GM21381 (cell line): ENCODE measurements at regions not wholly inside any gene's neighbourhood (a gene's known extent, or its start where the extent isn't known, plus 50 kb on each side); places are given as distances from the start of the nearest gene placed in this dataset.

Experiments
- ATAC-seq: cut with Tn5 transposase; IDR thresholded peaks from one replicate; pipeline ENCODE4 v1.9.1; 2021; ENCODE audit warnings: mild to moderate bottlenecking, moderate library complexity; ENCODE audit not compliant: unreplicated experiment

- ATAC-seq = no peak
Measured at GRCh38 chr9:117858561-117858960, 154.4 kb downstream of the TLR4 start.

- no peak for ATAC-seq
Measured at GRCh38 chr9:117860849-117861248, 156.6 kb downstream of the TLR4 start.

- no peak for ATAC-seq
Measured at GRCh38 chr9:117864385-117865057, 160.3 kb downstream of the TLR4 start.

- no peak for ATAC-seq
Measured at GRCh38 chr9:117868594-117868993, 164.4 kb downstream of the TLR4 start.

GRCh38 chr9:117869287-117869686 lies 165.1 kb downstream of the TLR4 start:
- ATAC-seq = no peak

- ATAC-seq = no peak
Measured at GRCh38 chr9:117869712-117870111, 165.5 kb downstream of the TLR4 start.

- no peak for ATAC-seq
Measured at GRCh38 chr9:117873664-117874063, 169.5 kb downstream of the TLR4 start.

- no peak for ATAC-seq
Measured at GRCh38 chr9:117875886-117876285, 171.7 kb downstream of the TLR4 start.

GRCh38 chr9:117882171-117882570 lies 178.0 kb downstream of the TLR4 start:
- no peak for ATAC-seq

GRCh38 chr9:117886616-117887015 lies 182.4 kb downstream of the TLR4 start:
- ATAC-seq = no peak

- no peak for ATAC-seq
Measured at GRCh38 chr9:117887383-117887782, 183.2 kb downstream of the TLR4 start.

- ATAC-seq = no peak
Measured at GRCh38 chr9:117887941-117888340, 183.7 kb downstream of the TLR4 start.

GRCh38 chr9:117903453-117903852 lies 199.2 kb downstream of the TLR4 start:
- ATAC-seq = no peak

- no peak for ATAC-seq
Measured at GRCh38 chr9:117906763-117907162, 202.6 kb downstream of the TLR4 start.

- ATAC-seq = no peak
Measured at GRCh38 chr9:117907420-117907819, 203.2 kb downstream of the TLR4 start.

- no peak for ATAC-seq
Measured at GRCh38 chr9:117916291-117916690, 212.1 kb downstream of the TLR4 start.

GRCh38 chr9:117917873-117918272 lies 213.7 kb downstream of the TLR4 start:
- ATAC-seq = no peak

- ATAC-seq = no peak
Measured at GRCh38 chr9:117919538-117919937, 215.3 kb downstream of the TLR4 start.

- ATAC-seq = no peak
Measured at GRCh38 chr9:117926031-117926658, 221.9 kb downstream of the TLR4 start.

- ATAC-seq = no peak
Measured at GRCh38 chr9:117927354-117927753, 223.2 kb downstream of the TLR4 start.

- ATAC-seq = no peak
Measured at GRCh38 chr9:117929868-117930267, 225.7 kb downstream of the TLR4 start.

- ATAC-seq = no peak
Measured at GRCh38 chr9:117932585-117932984, 228.4 kb downstream of the TLR4 start.
